Body of pancreas (tissue), 4 donors: ENCODE measurements at regions not wholly inside any gene's neighbourhood (a gene's known extent, or its start where the extent isn't known, plus 50 kb on each side); places are given as distances from the start of the nearest gene placed in this dataset.

Experiments
- CTCF ChIP-seq, 7 experiments: fragments of 450-650 bp in 4 of 7; fragments of 200-600 bp in 3 of 7; sonication (generic) in 3 of 7; IDR thresholded peaks; one replicate each; pipeline ENCODE4 v1.5.1; 2016 to 2019; ENCODE audit warnings: antibody characterized with exemption in 7 of 7
- POLR2A ChIP-seq, 3 donors: fragments of 450-650 bp; IDR thresholded peaks; one replicate each; pipeline ENCODE4 v1.6.1; 2016; ENCODE audit warnings: antibody characterized with exemption in 3 of 3, mild to moderate bottlenecking in 2 of 3

- TF ChIP-seq CTCF (IDR thresholded peaks at IDR 0.05) (no peak), POLR2A (IDR thresholded peaks at IDR 0.05) (no peak)
Observed at GRCh38 chr7:136069840-136070529, 92.8 kb upstream of the MTPN start.
